ENCODE measurements at regions not wholly inside any gene's neighbourhood (a gene's known extent, or its start where the extent isn't known, plus 50 kb on each side); places are given as distances from the start of the nearest gene placed in this dataset.

DNA sequence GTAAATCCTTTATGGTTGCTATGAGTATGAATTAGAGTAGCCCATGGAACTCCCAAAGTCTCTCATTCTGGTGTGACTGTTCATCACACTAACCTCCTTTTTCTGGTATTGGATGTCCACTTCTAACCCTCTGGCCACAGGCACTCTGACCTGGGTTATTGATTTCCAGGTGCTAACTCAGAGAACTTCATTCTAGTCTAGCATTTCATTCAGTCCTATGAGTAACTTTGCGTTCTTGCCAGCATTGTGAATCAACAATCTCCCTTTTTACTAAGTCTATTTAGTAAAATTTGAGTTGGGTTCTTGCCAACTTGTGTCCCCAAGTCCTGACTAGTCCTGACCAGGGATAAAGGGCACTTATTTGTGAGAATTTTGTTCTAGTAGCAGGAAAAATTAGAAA is 103.5 kb downstream of the SNX18 start:
- TF ChIP-seq TAF1 (IDR thresholded peaks at IDR 0.05; ENCODE audit: borderline replicate concordance, insufficient read depth, low read length), result no peak
- TF ChIP-seq SIN3A (IDR thresholded peaks at IDR 0.05; ENCODE audit: borderline replicate concordance, insufficient read depth, low read length), result no peak

Data from PFSK-1 (cell line).